H9 (cell line): ENCODE measurements at regions not wholly inside any gene's neighbourhood (a gene's known extent, or its start where the extent isn't known, plus 50 kb on each side); places are given as distances from the start of the nearest gene placed in this dataset.

Experiments
- DNase-seq: peaks from one replicate; pipeline ENCODE4 v3.0.0-alpha.2; 2017
- H2AFZ ChIP-seq: one replicate; pipeline ENCODE4 v1.6.1; 2013; ENCODE audit warnings: mild to moderate bottlenecking, low read length, control low read depth, moderate library complexity
- H2AK5ac ChIP-seq: 2 replicates; pipeline ENCODE4 v1.6.1; 2013; ENCODE audit warnings: low read length, control low read depth, mixed read lengths; ENCODE audit not compliant: insufficient read length
- H2BK120ac ChIP-seq: one replicate; pipeline ENCODE4 v1.6.1; 2013; ENCODE audit warnings: low read depth, mild to moderate bottlenecking, low read length, control low read depth, inconsistent platforms; ENCODE audit not compliant: poor library complexity, severe bottlenecking
- H2BK12ac ChIP-seq: 2 replicates; pipeline ENCODE4 v1.6.1; 2013; ENCODE audit warnings: low read length, control low read depth, mixed read lengths, low read depth; ENCODE audit not compliant: insufficient read length
- H2BK15ac ChIP-seq: 2 replicates; pipeline ENCODE4 v1.6.1; 2013; ENCODE audit warnings: low read depth, low read length, control low read depth
- H2BK20ac ChIP-seq: one replicate; pipeline ENCODE4 v1.6.1; 2013; ENCODE audit warnings: low read depth, mild to moderate bottlenecking, low read length, control low read depth, inconsistent platforms; ENCODE audit not compliant: poor library complexity, severe bottlenecking
- H2BK5ac ChIP-seq: 2 replicates; pipeline ENCODE4 v1.6.1; 2013; ENCODE audit warnings: low read length, control low read depth, mixed read lengths; ENCODE audit not compliant: insufficient read length
- H3K14ac ChIP-seq: 2 replicates; pipeline ENCODE4 v1.6.1; 2013; ENCODE audit warnings: low read length, control low read depth; ENCODE audit not compliant: insufficient read depth
- H3K18ac ChIP-seq: 2 replicates; pipeline ENCODE4 v1.6.1; 2013; ENCODE audit warnings: low read depth, mild to moderate bottlenecking, mixed read lengths, low read length, control low read depth; ENCODE audit not compliant: insufficient read length
- H3K23ac ChIP-seq: 2 replicates; pipeline ENCODE4 v1.6.1; 2013; ENCODE audit warnings: low read length, control low read depth, mixed read lengths, low read depth; ENCODE audit not compliant: insufficient read length
- H3K23me2 ChIP-seq: 2 replicates; pipeline ENCODE4 v1.6.1; 2013; ENCODE audit warnings: low read depth, mild to moderate bottlenecking, mixed read lengths, low read length, control low read depth; ENCODE audit not compliant: insufficient read length, poor library complexity, severe bottlenecking
- H3K27ac ChIP-seq: 2 replicates; pipeline ENCODE4 v1.5.1; 2013; ENCODE audit warnings: low read length, control low read depth, mixed read lengths, low read depth; ENCODE audit not compliant: insufficient read length
- H3K27me3 ChIP-seq: 2 replicates; pipeline ENCODE4 v1.6.1; 2013; ENCODE audit warnings: low read length, control low read depth, inconsistent platforms; ENCODE audit not compliant: insufficient read depth
- H3K4ac ChIP-seq: 2 replicates; pipeline ENCODE4 v1.6.1; 2013; ENCODE audit warnings: low read depth, mild to moderate bottlenecking, control low read depth, inconsistent platforms, low read length, moderate library complexity
- H3K4me1 ChIP-seq: 2 replicates; pipeline ENCODE4 v1.6.1; 2013; ENCODE audit warnings: low read length, control low read depth, inconsistent platforms; ENCODE audit not compliant: insufficient read depth
- H3K4me2 ChIP-seq: 2 replicates; pipeline ENCODE4 v1.6.1; 2013; ENCODE audit warnings: low read length, control low read depth, mixed read lengths; ENCODE audit not compliant: insufficient read length, insufficient read depth
- H3K56ac ChIP-seq: 2 replicates; pipeline ENCODE4 v1.6.1; 2013; ENCODE audit warnings: low read depth, mild to moderate bottlenecking, mixed read lengths, low read length, control low read depth; ENCODE audit not compliant: insufficient read length
- H3K79me1 ChIP-seq: 2 replicates; pipeline ENCODE4 v1.6.1; 2013; ENCODE audit warnings: low read depth, mild to moderate bottlenecking, moderate library complexity, low read length, control low read depth, inconsistent platforms; ENCODE audit not compliant: insufficient read depth, poor library complexity, severe bottlenecking
- H3K79me2 ChIP-seq: 2 replicates; pipeline ENCODE4 v1.6.1; 2013; ENCODE audit warnings: low read length, control low read depth, inconsistent platforms; ENCODE audit not compliant: insufficient read depth
- H3K9ac ChIP-seq: 2 replicates; pipeline ENCODE4 v1.6.1; 2013; ENCODE audit warnings: low read length, control low read depth, mixed read lengths; ENCODE audit not compliant: insufficient read length; ENCODE audit errors: extremely low read depth
- H3K9me3 ChIP-seq: one replicate; pipeline ENCODE4 v1.6.1; 2013; ENCODE audit warnings: low read depth, low read length, inconsistent platforms; ENCODE audit not compliant: control insufficient read depth
- H3T11ph ChIP-seq: one replicate; pipeline ENCODE4 v1.6.1; 2013; ENCODE audit warnings: mild to moderate bottlenecking, low read length, control low read depth, inconsistent platforms
- H4K20me1 ChIP-seq: one replicate; pipeline ENCODE4 v1.6.1; 2013; ENCODE audit not compliant: control insufficient read depth, insufficient read length, insufficient read depth
- H4K5ac ChIP-seq: 2 replicates; pipeline ENCODE4 v1.6.1; 2013; ENCODE audit warnings: low read depth, mild to moderate bottlenecking, mixed read lengths, low read length, control low read depth; ENCODE audit not compliant: insufficient read length
- H4K8ac ChIP-seq: replicated peaks from 2 replicates; pipeline ENCODE4 v1.6.1; 2013; ENCODE audit warnings: low read length, control low read depth, mixed read lengths, low read depth; ENCODE audit not compliant: insufficient read length
- H4K91ac ChIP-seq: 2 replicates; pipeline ENCODE4 v1.6.1; 2013; ENCODE audit warnings: low read depth, mild to moderate bottlenecking, moderate library complexity, mixed read lengths, low read length, control low read depth; ENCODE audit not compliant: insufficient read length
- H3K27ac Mint-ChIP-seq, 3 experiments: 2 replicates in 2 of 3; 3 replicates in 1 of 3; pipeline ENCODE4 v1.8.0; 2020 to 2021; ENCODE audit warnings: mixed read lengths in 3 of 3, mild to moderate bottlenecking in 1 of 3, moderate library complexity in 1 of 3
- H3K27me3 Mint-ChIP-seq: 2 replicates; pipeline ENCODE4 v1.8.0; 2021; ENCODE audit warnings: low read depth, mild to moderate bottlenecking, moderate library complexity, mixed read lengths
- H3K36me3 Mint-ChIP-seq, 3 experiments: 2 replicates in 2 of 3; 3 replicates in 1 of 3; pipeline ENCODE4 v1.8.0; 2020 to 2021; ENCODE audit warnings: low read depth in 3 of 3, mixed read lengths in 3 of 3; ENCODE audit not compliant: insufficient read depth in 1 of 3
- H3K4me1 Mint-ChIP-seq, 2 experiments: 2 replicates each; pipeline ENCODE4 v1.8.0; 2020; ENCODE audit warnings: mixed read lengths in 2 of 2
- H3K4me3 Mint-ChIP-seq, 2 experiments: 2 replicates in 1 of 2; 3 replicates in 1 of 2; pipeline ENCODE4 v1.8.0; 2020 to 2021; ENCODE audit warnings: mild to moderate bottlenecking in 2 of 2, mixed read lengths in 2 of 2, moderate library complexity in 1 of 2
- H3K9me3 Mint-ChIP-seq, 2 experiments: 2 replicates in 1 of 2; 3 replicates in 1 of 2; pipeline ENCODE4 v1.8.0; 2020; ENCODE audit warnings: mild to moderate bottlenecking in 2 of 2, mixed read lengths in 2 of 2, moderate library complexity in 1 of 2
- WGBS: extraction: QIAGEN DNeasy Blood & Tissue Kit; methylation state at CpG from one replicate; pipeline ENCODE4 v1.1.7; 2013; ENCODE audit warnings: missing lambda C conversion rate, low lambda C conversion rate, mixed read lengths; ENCODE audit not compliant: insufficient read length; ENCODE audit errors: extremely low coverage; 5-methylcytosine and 5-hydroxymethylcytosine counted together
- TF ChIP-seq, protein P1 (sequence below): fragments of 200-600 bp; sonication (generic); conservative IDR thresholded peaks from 3 replicates; pipeline ENCODE4 v1.8.0; 2021; ENCODE audit warnings: antibody characterized with exemption, mild to moderate bottlenecking

DNA sequence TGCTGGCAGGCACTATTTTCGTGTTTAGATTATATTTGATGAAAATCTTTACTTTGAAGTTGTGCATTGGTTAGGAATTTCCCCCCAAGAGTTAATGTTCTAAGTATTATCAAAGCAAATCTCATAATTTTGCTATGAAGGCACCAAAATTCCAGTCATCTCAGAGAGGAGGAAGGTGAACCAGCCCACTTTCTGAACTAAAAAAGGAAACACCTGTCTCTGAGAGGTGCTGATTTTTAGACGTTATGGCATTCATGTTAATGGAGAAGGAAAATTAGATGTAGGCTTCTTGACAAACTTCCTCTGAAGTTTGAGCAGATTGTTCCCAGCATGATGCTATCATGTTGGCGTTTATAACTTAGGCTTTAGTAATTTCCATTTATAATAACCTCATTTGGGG, 432.9 kb upstream of the ACTBL2 start:
- H3K18ac ChIP-seq = no peak overlapping the region
- no peak overlapping the region for H3K27ac Mint-ChIP-seq
- H2BK5ac ChIP-seq = no peak overlapping the region
- no peaks in the 10 kb centered on the region for H3K4me1 ChIP-seq
- no peak overlapping the region for H2BK120ac ChIP-seq
- peaks cover 0 to 3% of the 10 kb centered on the region in 2 experiments; a peak in 1 of 5 replicates for H3K9me3 Mint-ChIP-seq
- H3K9me3 ChIP-seq = no peaks in the 10 kb centered on the region
- H3K56ac ChIP-seq = no peak overlapping the region
- H3K4me3 Mint-ChIP-seq = no peak overlapping the region
- H3K4me2 ChIP-seq = no peak overlapping the region
- WGBS = no CpG with 5 or more reads among the region's 3 CpGs
- H3K36me3 Mint-ChIP-seq = no peaks in the 10 kb centered on the region
- H3K23ac ChIP-seq = no peak overlapping the region
- no peak overlapping the region for H3K27ac ChIP-seq
- H2AK5ac ChIP-seq = no peak overlapping the region
- H4K5ac ChIP-seq = no peak overlapping the region
- no peaks in the 10 kb centered on the region for H3K27me3 Mint-ChIP-seq
- no peak overlapping the region for H2BK20ac ChIP-seq
- H3K9ac ChIP-seq = no peak overlapping the region
- no peaks in the 10 kb centered on the region for H3K79me2 ChIP-seq
- H4K20me1 ChIP-seq = no peaks in the 10 kb centered on the region
- no peak overlapping the region for H4K8ac ChIP-seq
- no peaks in the 10 kb centered on the region for H3K27me3 ChIP-seq
- H2AFZ ChIP-seq = no peak overlapping the region
- H3K4me1 Mint-ChIP-seq = peaks cover 0 to 7% of the 10 kb centered on the region in 2 experiments; a peak in 2 of 4 replicates
- H2BK12ac ChIP-seq = no peak overlapping the region
- no peak overlapping the region for H3K4ac ChIP-seq
- DNase-seq = no peak
- TF ChIP-seq, protein P1, sequence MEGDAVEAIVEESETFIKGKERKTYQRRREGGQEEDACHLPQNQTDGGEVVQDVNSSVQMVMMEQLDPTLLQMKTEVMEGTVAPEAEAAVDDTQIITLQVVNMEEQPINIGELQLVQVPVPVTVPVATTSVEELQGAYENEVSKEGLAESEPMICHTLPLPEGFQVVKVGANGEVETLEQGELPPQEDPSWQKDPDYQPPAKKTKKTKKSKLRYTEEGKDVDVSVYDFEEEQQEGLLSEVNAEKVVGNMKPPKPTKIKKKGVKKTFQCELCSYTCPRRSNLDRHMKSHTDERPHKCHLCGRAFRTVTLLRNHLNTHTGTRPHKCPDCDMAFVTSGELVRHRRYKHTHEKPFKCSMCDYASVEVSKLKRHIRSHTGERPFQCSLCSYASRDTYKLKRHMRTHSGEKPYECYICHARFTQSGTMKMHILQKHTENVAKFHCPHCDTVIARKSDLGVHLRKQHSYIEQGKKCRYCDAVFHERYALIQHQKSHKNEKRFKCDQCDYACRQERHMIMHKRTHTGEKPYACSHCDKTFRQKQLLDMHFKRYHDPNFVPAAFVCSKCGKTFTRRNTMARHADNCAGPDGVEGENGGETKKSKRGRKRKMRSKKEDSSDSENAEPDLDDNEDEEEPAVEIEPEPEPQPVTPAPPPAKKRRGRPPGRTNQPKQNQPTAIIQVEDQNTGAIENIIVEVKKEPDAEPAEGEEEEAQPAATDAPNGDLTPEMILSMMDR = no peak
- no peak overlapping the region for H3K14ac ChIP-seq
- no peak overlapping the region for H4K91ac ChIP-seq
- H3K23me2 ChIP-seq = no peaks in the 10 kb centered on the region
- no peak overlapping the region for H2BK15ac ChIP-seq
- no peak overlapping the region for H3T11ph ChIP-seq
- H3K79me1 ChIP-seq = no peaks in the 10 kb centered on the region
